ENCODE measurements at regions not wholly inside any gene's neighbourhood (a gene's known extent, or its start where the extent isn't known, plus 50 kb on each side); places are given as distances from the start of the nearest gene placed in this dataset.

GRCh38 chr7:25545124-25546008, 317.1 kb upstream of the NPVF start:
- DNase-seq (ENCODE audit: low read depth in 2 of 2, low spot score in 1 of 2), result no peak

- DNase-seq (ENCODE audit: low read depth in 2 of 2, low spot score in 1 of 2), result no peak
These were observed 318.0 kb upstream of the NPVF start for GRCh38 chr7:25546306-25546705.

- DNase-seq (ENCODE audit: low read depth in 2 of 2, low spot score in 1 of 2), result no peak
These were observed 321.1 kb upstream of the NPVF start for GRCh38 chr7:25549271-25549921.

- DNase-seq (ENCODE audit: low read depth in 2 of 2, low spot score in 1 of 2), result no peak
These were observed 321.9 kb upstream of the NPVF start for GRCh38 chr7:25550149-25550548.

- no peak for DNase-seq (ENCODE audit: low read depth in 2 of 2, low spot score in 1 of 2)
These were observed 324.7 kb upstream of the NPVF start for GRCh38 chr7:25552998-25553397.

- DNase-seq (ENCODE audit: low read depth in 2 of 2, low spot score in 1 of 2), result no peak
These were observed 325.4 kb upstream of the NPVF start for GRCh38 chr7:25553580-25554291.

- no peak for DNase-seq (ENCODE audit: low read depth in 2 of 2, low spot score in 1 of 2)
These were observed 329.2 kb upstream of the NPVF start for GRCh38 chr7:25557379-25557917.

GRCh38 chr7:25557930-25558329, 329.6 kb upstream of the NPVF start:
- DNase-seq (ENCODE audit: low read depth in 2 of 2, low spot score in 1 of 2), result no peak

GRCh38 chr7:25558605-25559004, 330.3 kb upstream of the NPVF start:
- no peak for DNase-seq (ENCODE audit: low read depth in 2 of 2, low spot score in 1 of 2)

- no peak for DNase-seq (ENCODE audit: low read depth in 2 of 2, low spot score in 1 of 2)
These were observed 331.5 kb upstream of the NPVF start for GRCh38 chr7:25559581-25560367.

- DNase-seq (ENCODE audit: low read depth in 2 of 2, low spot score in 1 of 2), result no peak
These were observed 334.4 kb upstream of the NPVF start for GRCh38 chr7:25562673-25563182.

- DNase-seq (ENCODE audit: low read depth in 2 of 2, low spot score in 1 of 2), result no peak
These were observed 336.7 kb upstream of the NPVF start for GRCh38 chr7:25565002-25565401.

- peak in 1 of 2 donors; percentile 49 for DNase-seq (ENCODE audit: low read depth in 2 of 2, low spot score in 1 of 2)
These were observed 337.7 kb upstream of the NPVF start for GRCh38 chr7:25565949-25566348.

GRCh38 chr7:25567430-25567829, 339.1 kb upstream of the NPVF start:
- DNase-seq (ENCODE audit: low read depth in 2 of 2, low spot score in 1 of 2), result no peak

- DNase-seq (ENCODE audit: low read depth in 2 of 2, low spot score in 1 of 2), result no peak
These were observed 341.5 kb upstream of the NPVF start for GRCh38 chr7:25569765-25570164.

- no peak for DNase-seq (ENCODE audit: low read depth in 2 of 2, low spot score in 1 of 2)
These were observed 344.1 kb upstream of the NPVF start for GRCh38 chr7:25572423-25572822.

- DNase-seq (ENCODE audit: low read depth in 2 of 2, low spot score in 1 of 2), result no peak
These were observed 346.5 kb upstream of the NPVF start for GRCh38 chr7:25574828-25575227.

GRCh38 chr7:25575634-25576033, 347.3 kb upstream of the NPVF start:
- DNase-seq (ENCODE audit: low read depth in 2 of 2, low spot score in 1 of 2), result no peak

GRCh38 chr7:25578991-25579777, 350.9 kb upstream of the NPVF start:
- DNase-seq (ENCODE audit: low read depth in 2 of 2, low spot score in 1 of 2), result no peak

GRCh38 chr7:25579778-25580075, 351.4 kb upstream of the NPVF start:
- DNase-seq (ENCODE audit: low read depth in 2 of 2, low spot score in 1 of 2), result no peak
